B cell (primary cell): ENCODE measurements at regions not wholly inside any gene's neighbourhood (a gene's known extent, or its start where the extent isn't known, plus 50 kb on each side); places are given as distances from the start of the nearest gene placed in this dataset.

ENCODE experiments used
- CTCF ChIP-seq: fragments of 200-600 bp; IDR thresholded peaks from one replicate; pipeline ENCODE4 v1.8.0; 2022; ENCODE audit warnings: antibody characterized with exemption, mild to moderate bottlenecking
- EZH2 ChIP-seq: IDR thresholded peaks from 2 replicates; pipeline ENCODE4 v1.6.1; 2012; ENCODE audit warnings: borderline replicate concordance, low read depth, mild to moderate bottlenecking, moderate library complexity, low read length; ENCODE audit not compliant: insufficient read depth, poor library complexity, severe bottlenecking

DNA sequence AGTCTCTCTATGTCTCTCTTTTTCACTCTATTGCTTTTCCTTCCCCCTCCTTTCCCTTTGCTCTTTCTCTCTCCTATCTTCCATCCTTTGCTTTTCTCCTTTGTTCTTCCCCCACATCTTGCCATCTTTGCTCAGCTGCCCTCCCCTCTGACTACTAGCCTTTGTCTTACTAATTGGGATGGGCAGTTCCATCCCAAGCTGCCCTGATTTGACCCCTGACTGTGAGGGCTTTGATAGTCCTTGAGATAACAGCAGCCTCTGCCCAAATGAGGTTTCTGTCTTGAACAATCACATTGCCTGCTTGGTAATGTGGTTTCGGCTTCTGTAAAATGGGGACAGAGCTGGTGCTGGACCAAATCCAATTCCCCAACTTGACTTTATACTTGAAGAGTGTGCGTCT is 327.7 kb downstream of the DHX35 start:
- TF ChIP-seq CTCF (no peak), EZH2 (no peak)
